ENCODE measurements at regions not wholly inside any gene's neighbourhood (a gene's known extent, or its start where the extent isn't known, plus 50 kb on each side); places are given as distances from the start of the nearest gene placed in this dataset.

GRCh38 chr7:25307624-25308023, 79.3 kb upstream of the NPVF start:
- no peak overlapping the region for H3K4me2 ChIP-seq (ENCODE audit: insufficient read depth, low read length)
- no peaks in the 10 kb centered on the region for H4K20me1 ChIP-seq (ENCODE audit: insufficient read depth, low read length)
- no peak overlapping the region for H3K4me3 ChIP-seq (ENCODE audit: low read depth in 1 of 2, low read length in 2 of 2)
- ATAC-seq (ENCODE audit: insufficient read depth, low read depth) (no peak), DNase-seq (no peak)
- no peaks in the 10 kb centered on the region for H3K79me2 ChIP-seq (ENCODE audit: insufficient read depth, low read length)
- H3K27me3 ChIP-seq (ENCODE audit: insufficient read depth, low read length, poor library complexity): peaks cover 21% of the 10 kb centered on the region
- no peaks in the 10 kb centered on the region for H3K36me3 ChIP-seq (ENCODE audit: insufficient read depth, low read length)
- no peak overlapping the region for H3K27ac ChIP-seq (ENCODE audit: low read length)
- TF ChIP-seq EZH2 (IDR thresholded peaks at IDR 0.05; ENCODE audit: borderline replicate concordance, low read depth, low read length, severe bottlenecking) (no peak), CTCF (IDR thresholded peaks at IDR 0.05; ENCODE audit: borderline replicate concordance, extremely low read depth, low read length, poor library complexity, severe bottlenecking) (no peak)
- no peaks in the 10 kb centered on the region for H3K9me3 ChIP-seq (ENCODE audit: insufficient read depth, low read length, severe bottlenecking)
- no peak overlapping the region for H2AFZ ChIP-seq (ENCODE audit: low read depth, low read length)
- no peaks in the 10 kb centered on the region for H3K4me1 ChIP-seq (ENCODE audit: insufficient read depth, low read length)
- H3K9ac ChIP-seq (ENCODE audit: low read depth, low read length): no peak overlapping the region

GRCh38 chr7:25308246-25308645, 80.0 kb upstream of the NPVF start:
- Histone ChIP-seq H3K4me1 (ENCODE audit: insufficient read depth, low read length) (no peaks in the 10 kb centered on the region), H4K20me1 (ENCODE audit: insufficient read depth, low read length) (no peaks in the 10 kb centered on the region), H3K36me3 (ENCODE audit: insufficient read depth, low read length) (no peaks in the 10 kb centered on the region), H3K79me2 (ENCODE audit: insufficient read depth, low read length) (no peaks in the 10 kb centered on the region), H3K27ac (ENCODE audit: low read length) (no peak overlapping the region), H3K4me2 (ENCODE audit: insufficient read depth, low read length) (no peak overlapping the region), H3K4me3 (ENCODE audit: low read depth in 1 of 2, low read length in 2 of 2) (no peak overlapping the region), H3K9me3 (ENCODE audit: insufficient read depth, low read length, severe bottlenecking) (no peaks in the 10 kb centered on the region), H2AFZ (ENCODE audit: low read depth, low read length) (no peak overlapping the region), H3K9ac (ENCODE audit: low read depth, low read length) (no peak overlapping the region), H3K27me3 (ENCODE audit: insufficient read depth, low read length, poor library complexity) (peaks cover 20% of the 10 kb centered on the region)
- TF ChIP-seq CTCF (IDR thresholded peaks at IDR 0.05; ENCODE audit: borderline replicate concordance, extremely low read depth, low read length, poor library complexity, severe bottlenecking) (no peak), EZH2 (IDR thresholded peaks at IDR 0.05; ENCODE audit: borderline replicate concordance, low read depth, low read length, severe bottlenecking) (no peak)
- ATAC-seq (ENCODE audit: insufficient read depth, low read depth) (no peak), DNase-seq (no peak)

- Histone ChIP-seq H3K36me3 (ENCODE audit: insufficient read depth, low read length) (no peaks in the 10 kb centered on the region), H3K27me3 (ENCODE audit: insufficient read depth, low read length, poor library complexity) (peaks cover 15% of the 10 kb centered on the region), H3K4me1 (ENCODE audit: insufficient read depth, low read length) (no peaks in the 10 kb centered on the region), H3K79me2 (ENCODE audit: insufficient read depth, low read length) (no peaks in the 10 kb centered on the region), H3K9ac (ENCODE audit: low read depth, low read length) (no peak overlapping the region), H3K4me2 (ENCODE audit: insufficient read depth, low read length) (no peak overlapping the region), H3K4me3 (ENCODE audit: low read depth in 1 of 2, low read length in 2 of 2) (no peak overlapping the region), H3K9me3 (ENCODE audit: insufficient read depth, low read length, severe bottlenecking) (no peaks in the 10 kb centered on the region), H2AFZ (ENCODE audit: low read depth, low read length) (no peak overlapping the region), H4K20me1 (ENCODE audit: insufficient read depth, low read length) (no peaks in the 10 kb centered on the region), H3K27ac (ENCODE audit: low read length) (no peak overlapping the region)
- ATAC-seq (ENCODE audit: insufficient read depth, low read depth): no peak
- DNase-seq: no peak
- TF ChIP-seq EZH2 (IDR thresholded peaks at IDR 0.05; ENCODE audit: borderline replicate concordance, low read depth, low read length, severe bottlenecking): no peak
- no peak for TF ChIP-seq CTCF (IDR thresholded peaks at IDR 0.05; ENCODE audit: borderline replicate concordance, extremely low read depth, low read length, poor library complexity, severe bottlenecking)
Observed at GRCh38 chr7:25308906-25309705, 80.8 kb upstream of the NPVF start.
